H9 (cell line): ENCODE measurements at regions not wholly inside any gene's neighbourhood (a gene's known extent, or its start where the extent isn't known, plus 50 kb on each side); places are given as distances from the start of the nearest gene placed in this dataset.

ENCODE experiments used
- DNase-seq: peaks from one replicate; pipeline ENCODE4 v3.0.0-alpha.2; 2017
- H2AFZ ChIP-seq: one replicate; pipeline ENCODE4 v1.6.1; 2013; ENCODE audit warnings: mild to moderate bottlenecking, low read length, control low read depth, moderate library complexity
- H2AK5ac ChIP-seq: 2 replicates; pipeline ENCODE4 v1.6.1; 2013; ENCODE audit warnings: low read length, control low read depth, mixed read lengths; ENCODE audit not compliant: insufficient read length
- H2BK120ac ChIP-seq: one replicate; pipeline ENCODE4 v1.6.1; 2013; ENCODE audit warnings: low read depth, mild to moderate bottlenecking, low read length, control low read depth, inconsistent platforms; ENCODE audit not compliant: poor library complexity, severe bottlenecking
- H2BK12ac ChIP-seq: 2 replicates; pipeline ENCODE4 v1.6.1; 2013; ENCODE audit warnings: low read length, control low read depth, mixed read lengths, low read depth; ENCODE audit not compliant: insufficient read length
- H2BK15ac ChIP-seq: 2 replicates; pipeline ENCODE4 v1.6.1; 2013; ENCODE audit warnings: low read depth, low read length, control low read depth
- H2BK20ac ChIP-seq: one replicate; pipeline ENCODE4 v1.6.1; 2013; ENCODE audit warnings: low read depth, mild to moderate bottlenecking, low read length, control low read depth, inconsistent platforms; ENCODE audit not compliant: poor library complexity, severe bottlenecking
- H2BK5ac ChIP-seq: 2 replicates; pipeline ENCODE4 v1.6.1; 2013; ENCODE audit warnings: low read length, control low read depth, mixed read lengths; ENCODE audit not compliant: insufficient read length
- H3K14ac ChIP-seq: 2 replicates; pipeline ENCODE4 v1.6.1; 2013; ENCODE audit warnings: low read length, control low read depth; ENCODE audit not compliant: insufficient read depth
- H3K18ac ChIP-seq: 2 replicates; pipeline ENCODE4 v1.6.1; 2013; ENCODE audit warnings: low read depth, mild to moderate bottlenecking, mixed read lengths, low read length, control low read depth; ENCODE audit not compliant: insufficient read length
- H3K23ac ChIP-seq: 2 replicates; pipeline ENCODE4 v1.6.1; 2013; ENCODE audit warnings: low read length, control low read depth, mixed read lengths, low read depth; ENCODE audit not compliant: insufficient read length
- H3K23me2 ChIP-seq: 2 replicates; pipeline ENCODE4 v1.6.1; 2013; ENCODE audit warnings: low read depth, mild to moderate bottlenecking, mixed read lengths, low read length, control low read depth; ENCODE audit not compliant: insufficient read length, poor library complexity, severe bottlenecking
- H3K27ac ChIP-seq: 2 replicates; pipeline ENCODE4 v1.5.1; 2013; ENCODE audit warnings: low read length, control low read depth, mixed read lengths, low read depth; ENCODE audit not compliant: insufficient read length
- H3K27me3 ChIP-seq: 2 replicates; pipeline ENCODE4 v1.6.1; 2013; ENCODE audit warnings: low read length, control low read depth, inconsistent platforms; ENCODE audit not compliant: insufficient read depth
- H3K4ac ChIP-seq: 2 replicates; pipeline ENCODE4 v1.6.1; 2013; ENCODE audit warnings: low read depth, mild to moderate bottlenecking, control low read depth, inconsistent platforms, low read length, moderate library complexity
- H3K4me1 ChIP-seq: 2 replicates; pipeline ENCODE4 v1.6.1; 2013; ENCODE audit warnings: low read length, control low read depth, inconsistent platforms; ENCODE audit not compliant: insufficient read depth
- H3K4me2 ChIP-seq: 2 replicates; pipeline ENCODE4 v1.6.1; 2013; ENCODE audit warnings: low read length, control low read depth, mixed read lengths; ENCODE audit not compliant: insufficient read length, insufficient read depth
- H3K56ac ChIP-seq: 2 replicates; pipeline ENCODE4 v1.6.1; 2013; ENCODE audit warnings: low read depth, mild to moderate bottlenecking, mixed read lengths, low read length, control low read depth; ENCODE audit not compliant: insufficient read length
- H3K79me1 ChIP-seq: 2 replicates; pipeline ENCODE4 v1.6.1; 2013; ENCODE audit warnings: low read depth, mild to moderate bottlenecking, moderate library complexity, low read length, control low read depth, inconsistent platforms; ENCODE audit not compliant: insufficient read depth, poor library complexity, severe bottlenecking
- H3K79me2 ChIP-seq: 2 replicates; pipeline ENCODE4 v1.6.1; 2013; ENCODE audit warnings: low read length, control low read depth, inconsistent platforms; ENCODE audit not compliant: insufficient read depth
- H3K9ac ChIP-seq: 2 replicates; pipeline ENCODE4 v1.6.1; 2013; ENCODE audit warnings: low read length, control low read depth, mixed read lengths; ENCODE audit not compliant: insufficient read length; ENCODE audit errors: extremely low read depth
- H3K9me3 ChIP-seq: one replicate; pipeline ENCODE4 v1.6.1; 2013; ENCODE audit warnings: low read depth, low read length, inconsistent platforms; ENCODE audit not compliant: control insufficient read depth
- H3T11ph ChIP-seq: one replicate; pipeline ENCODE4 v1.6.1; 2013; ENCODE audit warnings: mild to moderate bottlenecking, low read length, control low read depth, inconsistent platforms
- H4K20me1 ChIP-seq: one replicate; pipeline ENCODE4 v1.6.1; 2013; ENCODE audit not compliant: control insufficient read depth, insufficient read length, insufficient read depth
- H4K5ac ChIP-seq: 2 replicates; pipeline ENCODE4 v1.6.1; 2013; ENCODE audit warnings: low read depth, mild to moderate bottlenecking, mixed read lengths, low read length, control low read depth; ENCODE audit not compliant: insufficient read length
- H4K8ac ChIP-seq: replicated peaks from 2 replicates; pipeline ENCODE4 v1.6.1; 2013; ENCODE audit warnings: low read length, control low read depth, mixed read lengths, low read depth; ENCODE audit not compliant: insufficient read length
- H4K91ac ChIP-seq: 2 replicates; pipeline ENCODE4 v1.6.1; 2013; ENCODE audit warnings: low read depth, mild to moderate bottlenecking, moderate library complexity, mixed read lengths, low read length, control low read depth; ENCODE audit not compliant: insufficient read length
- H3K27ac Mint-ChIP-seq, 3 experiments: 2 replicates in 2 of 3; 3 replicates in 1 of 3; pipeline ENCODE4 v1.8.0; 2020 to 2021; ENCODE audit warnings: mixed read lengths in 3 of 3, mild to moderate bottlenecking in 1 of 3, moderate library complexity in 1 of 3
- H3K27me3 Mint-ChIP-seq: 2 replicates; pipeline ENCODE4 v1.8.0; 2021; ENCODE audit warnings: low read depth, mild to moderate bottlenecking, moderate library complexity, mixed read lengths
- H3K36me3 Mint-ChIP-seq, 3 experiments: 2 replicates in 2 of 3; 3 replicates in 1 of 3; pipeline ENCODE4 v1.8.0; 2020 to 2021; ENCODE audit warnings: low read depth in 3 of 3, mixed read lengths in 3 of 3; ENCODE audit not compliant: insufficient read depth in 1 of 3
- H3K4me1 Mint-ChIP-seq, 2 experiments: 2 replicates each; pipeline ENCODE4 v1.8.0; 2020; ENCODE audit warnings: mixed read lengths in 2 of 2
- H3K4me3 Mint-ChIP-seq, 2 experiments: 2 replicates in 1 of 2; 3 replicates in 1 of 2; pipeline ENCODE4 v1.8.0; 2020 to 2021; ENCODE audit warnings: mild to moderate bottlenecking in 2 of 2, mixed read lengths in 2 of 2, moderate library complexity in 1 of 2
- H3K9me3 Mint-ChIP-seq, 2 experiments: 2 replicates in 1 of 2; 3 replicates in 1 of 2; pipeline ENCODE4 v1.8.0; 2020; ENCODE audit warnings: mild to moderate bottlenecking in 2 of 2, mixed read lengths in 2 of 2, moderate library complexity in 1 of 2
- CTCF ChIP-seq: fragments of 200-600 bp; sonication (generic); conservative IDR thresholded peaks from 3 replicates; pipeline ENCODE4 v1.8.0; 2021; ENCODE audit warnings: antibody characterized with exemption, mild to moderate bottlenecking

- no peak overlapping the region for H3K14ac ChIP-seq
- H2AK5ac ChIP-seq = no peak overlapping the region
- no peaks in the 10 kb centered on the region for H3K4me1 ChIP-seq
- H3K9ac ChIP-seq = no peak overlapping the region
- Mint-ChIP-seq H3K36me3 (no peaks in the 10 kb centered on the region), H3K27ac (no peak overlapping the region), H3K9me3 (no peaks in the 10 kb centered on the region), H3K27me3 (no peaks in the 10 kb centered on the region), H3K4me3 (no peak overlapping the region), H3K4me1 (peaks cover 0 to 3% of the 10 kb centered on the region in 2 experiments; a peak in 2 of 4 replicates)
- H3K79me1 ChIP-seq = no peaks in the 10 kb centered on the region
- no peak overlapping the region for H2AFZ ChIP-seq
- no peak for DNase-seq
- no peak overlapping the region for H2BK120ac ChIP-seq
- H3K79me2 ChIP-seq = no peaks in the 10 kb centered on the region
- no peaks in the 10 kb centered on the region; the same call in 1 of the 2 replicates for H3K27me3 ChIP-seq
- no peaks in the 10 kb centered on the region for H3K23me2 ChIP-seq
- no peak for TF ChIP-seq CTCF
- H3K18ac ChIP-seq = no peak overlapping the region
- no peak overlapping the region for H3K4ac ChIP-seq
- no peak overlapping the region for H3T11ph ChIP-seq
- no peak overlapping the region for H4K5ac ChIP-seq
- H2BK15ac ChIP-seq = no peak overlapping the region
- H2BK20ac ChIP-seq = no peak overlapping the region
- no peak overlapping the region for H3K23ac ChIP-seq
- no peak overlapping the region for H2BK5ac ChIP-seq
- H4K91ac ChIP-seq = no peak overlapping the region
- no peak overlapping the region for H2BK12ac ChIP-seq
- no peak overlapping the region for H3K4me2 ChIP-seq
- no peak overlapping the region for H4K8ac ChIP-seq
- H3K9me3 ChIP-seq = no peaks in the 10 kb centered on the region
- H3K27ac ChIP-seq = no peak overlapping the region
- no peaks in the 10 kb centered on the region for H4K20me1 ChIP-seq
- H3K56ac ChIP-seq = no peak overlapping the region
Measured at GRCh38 chr11:91967026-91967690, 257.5 kb upstream of the FAT3 start.
